Pancreas (tissue), 10 donors: ENCODE measurements at regions not wholly inside any gene's neighbourhood (a gene's known extent, or its start where the extent isn't known, plus 50 kb on each side); places are given as distances from the start of the nearest gene placed in this dataset.

Source experiments
- ATAC-seq, 4 donors: fragments of 200-7000 bp; cut with Tn5 transposase; one replicate each; pipeline versions ENCODE4 v1.8.0 to v1.9.1; 2020; ENCODE audit warnings: mild to moderate bottlenecking in 4 of 4, moderate library complexity in 4 of 4
- DNase-seq, 6 donors: peaks; one replicate each; pipeline ENCODE4 v3.0.0-alpha.2; 2020
- FAIRE-seq: peaks from 2 replicates; lab custom pipeline; 2012; peaks lifted over from hg19 to GRCh38; lab: Jason Lieb, UNC
- H3K27ac ChIP-seq, 4 donors: fragments of 200-600 bp; sonication (generic); 1 replicate in 3 of 4; 2 replicates in 1 of 4; pipeline versions ENCODE4 v1.5.0 to v1.8.0; 2020
- H3K27me3 ChIP-seq, 4 donors: fragments of 200-600 bp; one replicate each; pipeline ENCODE4 v1.8.0; 2021
- H3K36me3 ChIP-seq, 3 donors: fragments of 200-600 bp; sonication (generic) in 1 of 3; one replicate each; pipeline versions ENCODE4 v1.5.0 to v1.8.0; 2020 to 2021
- H3K4me1 ChIP-seq, 3 donors: fragments of 200-600 bp; one replicate each; pipeline ENCODE4 v1.8.0; 2021
- H3K4me3 ChIP-seq, 4 donors: fragments of 200-600 bp; sonication (generic) in 2 of 4; one replicate each; pipeline versions ENCODE4 v1.5.0 to v1.8.0; 2020 to 2021
- H3K9me3 ChIP-seq, 4 donors: fragments of 200-600 bp; one replicate each; pipeline ENCODE4 v1.8.0; 2021
- WGBS, 2 donors: extraction: QIAGEN DNeasy Blood & Tissue Kit; methylation state at CpG; one replicate each; pipeline ENCODE4 v1.1.7; 2013; 5-methylcytosine and 5-hydroxymethylcytosine counted together
- intact Hi-C, 3 donors: fragments of 100-400 bp; cut with DNase I; formaldehyde crosslinking; loops; one replicate each; pipeline versions ENCODE4 v1.11.1 to v1.14.2; 2022
- TF ChIP-seq, protein P1 (sequence below), 4 donors: fragments of 200-600 bp; sonication (generic) in 3 of 4; IDR thresholded peaks; one replicate each; pipeline versions ENCODE4 v1.5.0 to v1.8.0; 2021; ENCODE audit warnings: antibody characterized with exemption in 4 of 4
- donor health status: healthy with polysubstance abuse.
- donor health status: DM: no; HTN: no; CAD: no; lungs with moderate emphysema.
- donor health status: DM: no; HTN: no; CAD: no.
- donor health status: control.
- donor health status: control.
- donor health status: Bipolar disorder and iron deficiency.
- donor health status: DM: yes; HTN: yes; CAD: no.
- donor health status: DM: no; HTN: no; CAD: no.
- donor health status: DM: no; HTN: no; CAD: no.
- donor health status: DM: yes; HTN: yes; CAD: no.

- TF ChIP-seq, protein P1, sequence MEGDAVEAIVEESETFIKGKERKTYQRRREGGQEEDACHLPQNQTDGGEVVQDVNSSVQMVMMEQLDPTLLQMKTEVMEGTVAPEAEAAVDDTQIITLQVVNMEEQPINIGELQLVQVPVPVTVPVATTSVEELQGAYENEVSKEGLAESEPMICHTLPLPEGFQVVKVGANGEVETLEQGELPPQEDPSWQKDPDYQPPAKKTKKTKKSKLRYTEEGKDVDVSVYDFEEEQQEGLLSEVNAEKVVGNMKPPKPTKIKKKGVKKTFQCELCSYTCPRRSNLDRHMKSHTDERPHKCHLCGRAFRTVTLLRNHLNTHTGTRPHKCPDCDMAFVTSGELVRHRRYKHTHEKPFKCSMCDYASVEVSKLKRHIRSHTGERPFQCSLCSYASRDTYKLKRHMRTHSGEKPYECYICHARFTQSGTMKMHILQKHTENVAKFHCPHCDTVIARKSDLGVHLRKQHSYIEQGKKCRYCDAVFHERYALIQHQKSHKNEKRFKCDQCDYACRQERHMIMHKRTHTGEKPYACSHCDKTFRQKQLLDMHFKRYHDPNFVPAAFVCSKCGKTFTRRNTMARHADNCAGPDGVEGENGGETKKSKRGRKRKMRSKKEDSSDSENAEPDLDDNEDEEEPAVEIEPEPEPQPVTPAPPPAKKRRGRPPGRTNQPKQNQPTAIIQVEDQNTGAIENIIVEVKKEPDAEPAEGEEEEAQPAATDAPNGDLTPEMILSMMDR (IDR thresholded peaks at IDR 0.05): no peak
- ATAC-seq: no peak
- no peak overlapping the region for H3K4me3 ChIP-seq
- intact Hi-C loops: no loop called here
- FAIRE-seq: no peak
- WGBS, 2 donors: 78 to 87% methylated on average over 3 of the region's 3 CpGs
- H3K27ac ChIP-seq: no peak overlapping the region
- H3K36me3 ChIP-seq: no peaks in the 10 kb centered on the region
- H3K4me1 ChIP-seq: no peaks in the 10 kb centered on the region
- no peaks in the 10 kb centered on the region for H3K27me3 ChIP-seq
- H3K9me3 ChIP-seq: no peaks in the 10 kb centered on the region
- no peak for DNase-seq
These were observed 221.2 kb upstream of the STT3B start for GRCh38 chr3:31311559-31311958.

GRCh38 chr3:31312400-31312799 is 220.3 kb upstream of the STT3B start:
- Histone ChIP-seq H3K27ac (no peak overlapping the region), H3K4me1 (no peaks in the 10 kb centered on the region), H3K27me3 (no peaks in the 10 kb centered on the region), H3K9me3 (no peaks in the 10 kb centered on the region), H3K36me3 (no peaks in the 10 kb centered on the region), H3K4me3 (no peak overlapping the region)
- intact Hi-C loops: no loop called here
- DNase-seq: no peak
- TF ChIP-seq, protein P1 (IDR thresholded peaks at IDR 0.05): no peak
- ATAC-seq: no peak
- 63 to 75% methylated on average over 2 of the region's 2 CpGs for WGBS, 2 donors
- no peak for FAIRE-seq

GRCh38 chr3:31314258-31314657 is 218.5 kb upstream of the STT3B start:
- WGBS, 2 donors: 73 to 86% methylated on average over 2 of the region's 2 CpGs
- Histone ChIP-seq H3K36me3 (no peaks in the 10 kb centered on the region), H3K4me3 (no peak overlapping the region), H3K9me3 (no peaks in the 10 kb centered on the region), H3K27ac (no peak overlapping the region), H3K27me3 (no peaks in the 10 kb centered on the region), H3K4me1 (no peaks in the 10 kb centered on the region)
- TF ChIP-seq, protein P1 (IDR thresholded peaks at IDR 0.05): no peak
- DNase-seq (no peak), ATAC-seq (no peak), FAIRE-seq (no peak)
- intact Hi-C loops: no loop called here

GRCh38 chr3:31319332-31319731 is 213.4 kb upstream of the STT3B start:
- FAIRE-seq (no peak), ATAC-seq (no peak), DNase-seq (no peak)
- Histone ChIP-seq H3K27me3 (no peaks in the 10 kb centered on the region), H3K36me3 (no peaks in the 10 kb centered on the region), H3K4me3 (no peak overlapping the region), H3K27ac (no peak overlapping the region), H3K4me1 (no peaks in the 10 kb centered on the region), H3K9me3 (no peaks in the 10 kb centered on the region)
- intact Hi-C loops: no loop called here
- 82 to 93% methylated on average over 2 of the region's 2 CpGs for WGBS, 2 donors
- TF ChIP-seq, protein P1 (IDR thresholded peaks at IDR 0.05): no peak

DNA sequence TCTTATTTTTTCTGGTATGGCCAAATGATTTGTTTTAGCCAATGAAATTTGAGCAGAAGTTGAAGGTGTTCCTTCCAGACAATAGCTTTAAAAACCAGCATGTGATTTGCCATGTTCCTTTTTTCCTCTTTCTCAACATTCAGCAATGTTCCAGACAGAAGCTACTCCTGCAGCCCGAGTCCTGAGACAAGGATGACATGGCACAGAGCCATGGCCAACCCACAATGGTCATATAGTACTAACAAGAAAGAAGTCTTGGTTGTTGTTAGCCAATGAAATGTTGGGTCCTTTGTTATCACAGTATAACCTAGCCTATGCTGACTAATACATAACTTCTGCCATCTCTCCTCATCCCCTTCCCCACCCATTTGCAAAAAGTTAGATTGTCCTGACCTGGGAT is 211.1 kb upstream of the STT3B start:
- 37 to 40% methylated on average over 1 of the region's 1 CpG for WGBS, 2 donors
- FAIRE-seq (no peak), DNase-seq (no peak), ATAC-seq (no peak)
- intact Hi-C loops: no loop called here
- Histone ChIP-seq H3K9me3 (no peaks in the 10 kb centered on the region), H3K4me1 (no peaks in the 10 kb centered on the region), H3K27me3 (no peaks in the 10 kb centered on the region), H3K36me3 (no peaks in the 10 kb centered on the region), H3K4me3 (no peak overlapping the region), H3K27ac (no peak overlapping the region)
- TF ChIP-seq, protein P1 (IDR thresholded peaks at IDR 0.05): no peak
